ENCODE measurements at regions not wholly inside any gene's neighbourhood (a gene's known extent, or its start where the extent isn't known, plus 50 kb on each side); places are given as distances from the start of the nearest gene placed in this dataset.

DNA sequence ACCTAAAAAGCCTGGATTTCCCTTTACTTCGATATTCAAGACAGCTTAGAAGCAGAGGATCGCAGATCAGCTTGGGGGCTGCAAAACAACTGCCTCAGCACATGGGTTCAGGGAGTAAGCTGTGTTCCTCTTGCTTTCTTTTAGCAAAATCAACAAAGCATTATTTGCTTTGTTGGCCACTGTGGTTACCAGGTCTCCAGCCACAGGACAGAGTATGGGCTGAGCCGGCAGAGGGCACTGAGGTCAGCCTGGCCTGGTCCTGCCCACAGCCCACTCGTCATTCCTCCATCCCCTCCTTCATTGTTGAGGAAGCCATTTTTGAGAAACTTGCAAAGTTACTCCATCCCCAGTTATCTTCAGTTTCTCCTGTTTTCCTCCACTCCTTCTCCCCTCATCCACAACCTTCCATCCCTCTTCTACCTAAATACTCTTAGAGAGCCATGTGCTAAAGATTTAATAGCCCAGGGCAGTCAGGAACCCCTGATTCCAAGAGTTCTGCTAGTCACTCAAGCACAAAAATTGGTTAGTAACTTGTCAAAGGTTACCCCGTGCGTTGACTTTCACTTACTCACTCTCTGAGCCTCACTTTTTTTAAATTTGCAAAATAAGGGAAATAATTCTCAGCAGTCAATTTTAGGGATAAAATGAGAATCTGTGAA, 60.0 kb upstream of the HES1 start:
- Histone ChIP-seq H3K36me3 (no peaks in the 10 kb centered on the region), H3K27me3 (no peaks in the 10 kb centered on the region), H3K4me1 (peaks cover 10% of the 10 kb centered on the region), H3K27ac (no peak overlapping the region), H3K4me3 (no peak overlapping the region), H3K9me3 (no peaks in the 10 kb centered on the region)
- intact Hi-C loops (cut with DNase I), result loop anchor here (10.0 kb wide), 1 partner anchor 59 kb away; the partner anchor contains the start of gene HES1
- TF ChIP-seq, protein P1, sequence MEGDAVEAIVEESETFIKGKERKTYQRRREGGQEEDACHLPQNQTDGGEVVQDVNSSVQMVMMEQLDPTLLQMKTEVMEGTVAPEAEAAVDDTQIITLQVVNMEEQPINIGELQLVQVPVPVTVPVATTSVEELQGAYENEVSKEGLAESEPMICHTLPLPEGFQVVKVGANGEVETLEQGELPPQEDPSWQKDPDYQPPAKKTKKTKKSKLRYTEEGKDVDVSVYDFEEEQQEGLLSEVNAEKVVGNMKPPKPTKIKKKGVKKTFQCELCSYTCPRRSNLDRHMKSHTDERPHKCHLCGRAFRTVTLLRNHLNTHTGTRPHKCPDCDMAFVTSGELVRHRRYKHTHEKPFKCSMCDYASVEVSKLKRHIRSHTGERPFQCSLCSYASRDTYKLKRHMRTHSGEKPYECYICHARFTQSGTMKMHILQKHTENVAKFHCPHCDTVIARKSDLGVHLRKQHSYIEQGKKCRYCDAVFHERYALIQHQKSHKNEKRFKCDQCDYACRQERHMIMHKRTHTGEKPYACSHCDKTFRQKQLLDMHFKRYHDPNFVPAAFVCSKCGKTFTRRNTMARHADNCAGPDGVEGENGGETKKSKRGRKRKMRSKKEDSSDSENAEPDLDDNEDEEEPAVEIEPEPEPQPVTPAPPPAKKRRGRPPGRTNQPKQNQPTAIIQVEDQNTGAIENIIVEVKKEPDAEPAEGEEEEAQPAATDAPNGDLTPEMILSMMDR (IDR thresholded peaks at IDR 0.05), result no peak
- TF ChIP-seq POLR2AphosphoS5 (IDR thresholded peaks at IDR 0.05; ENCODE audit: insufficient read depth in 1 of 2, low read depth in 1 of 2), result no peak
- no peak for TF ChIP-seq POLR2A (IDR thresholded peaks at IDR 0.05)
- no peak for DNase-seq (ENCODE audit: extremely low spot score in 2 of 2)

DNA sequence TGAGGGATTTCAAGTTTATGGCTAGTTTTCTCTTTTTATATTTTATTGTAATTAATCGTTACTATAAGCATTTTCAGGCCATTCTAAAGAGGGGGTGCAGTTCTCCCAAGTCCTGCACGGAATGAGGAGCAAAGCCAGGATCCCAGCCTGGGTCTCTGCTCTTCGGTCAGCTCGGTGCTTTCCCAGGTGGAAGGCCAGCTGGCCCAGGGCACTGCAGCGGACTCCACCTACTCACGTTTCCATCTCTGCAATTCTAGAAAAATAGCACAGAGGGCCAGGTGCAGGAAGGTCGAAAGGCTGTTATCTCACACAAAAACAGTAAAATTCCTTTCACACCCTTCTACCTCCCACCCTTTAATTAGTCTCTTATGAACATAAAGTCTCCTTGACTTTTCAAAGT, 59.5 kb upstream of the HES1 start:
- Histone ChIP-seq H3K9me3 (no peaks in the 10 kb centered on the region), H3K4me3 (no peak overlapping the region), H3K27me3 (no peaks in the 10 kb centered on the region), H3K36me3 (no peaks in the 10 kb centered on the region), H3K4me1 (peaks cover 7% of the 10 kb centered on the region), H3K27ac (no peak overlapping the region)
- intact Hi-C loops (cut with DNase I), result loop anchor here (10.0 kb wide), 1 partner anchor 58 kb away; the partner anchor contains the start of gene HES1
- no peak for DNase-seq (ENCODE audit: extremely low spot score in 2 of 2)
- TF ChIP-seq, protein P1 (IDR thresholded peaks at IDR 0.05), result no peak
- TF ChIP-seq POLR2AphosphoS5 (IDR thresholded peaks at IDR 0.05; ENCODE audit: insufficient read depth in 1 of 2, low read depth in 1 of 2), result no peak
- no peak for TF ChIP-seq POLR2A (IDR thresholded peaks at IDR 0.05)

DNA sequence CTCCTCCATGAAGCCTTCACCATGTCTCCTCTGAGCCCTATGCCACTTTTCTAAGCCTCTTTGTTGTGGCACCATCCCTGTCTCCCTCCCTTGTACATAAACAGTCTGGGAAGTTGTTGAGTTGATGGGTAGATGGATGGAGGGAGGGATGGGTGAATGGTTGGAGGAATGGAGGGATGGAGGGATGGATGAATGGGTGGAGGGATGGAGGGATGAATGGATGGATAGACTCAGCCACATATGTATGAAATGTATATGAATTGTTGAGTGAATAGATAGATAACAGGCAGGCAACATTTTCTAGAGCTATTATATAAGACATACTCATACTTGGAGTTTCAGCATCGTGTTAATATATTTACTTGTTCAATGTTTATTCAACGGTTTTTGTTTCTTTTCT, 58.3 kb upstream of the HES1 start:
- H3K27ac ChIP-seq, result no peak overlapping the region
- TF ChIP-seq POLR2AphosphoS5 (IDR thresholded peaks at IDR 0.05; ENCODE audit: insufficient read depth in 1 of 2, low read depth in 1 of 2) (no peak), POLR2A (IDR thresholded peaks at IDR 0.05) (no peak)
- TF ChIP-seq, protein P1 (IDR thresholded peaks at IDR 0.05), result no peak
- intact Hi-C loops (cut with DNase I), result loop anchor here (10.0 kb wide), 1 partner anchor 57 kb away; the partner anchor contains the start of gene HES1
- no peaks in the 10 kb centered on the region for H3K36me3 ChIP-seq
- H3K4me1 ChIP-seq, result no peaks in the 10 kb centered on the region
- H3K27me3 ChIP-seq, result no peaks in the 10 kb centered on the region
- H3K9me3 ChIP-seq, result no peaks in the 10 kb centered on the region
- no peak for DNase-seq (ENCODE audit: extremely low spot score in 2 of 2)
- H3K4me3 ChIP-seq, result no peak overlapping the region

DNA sequence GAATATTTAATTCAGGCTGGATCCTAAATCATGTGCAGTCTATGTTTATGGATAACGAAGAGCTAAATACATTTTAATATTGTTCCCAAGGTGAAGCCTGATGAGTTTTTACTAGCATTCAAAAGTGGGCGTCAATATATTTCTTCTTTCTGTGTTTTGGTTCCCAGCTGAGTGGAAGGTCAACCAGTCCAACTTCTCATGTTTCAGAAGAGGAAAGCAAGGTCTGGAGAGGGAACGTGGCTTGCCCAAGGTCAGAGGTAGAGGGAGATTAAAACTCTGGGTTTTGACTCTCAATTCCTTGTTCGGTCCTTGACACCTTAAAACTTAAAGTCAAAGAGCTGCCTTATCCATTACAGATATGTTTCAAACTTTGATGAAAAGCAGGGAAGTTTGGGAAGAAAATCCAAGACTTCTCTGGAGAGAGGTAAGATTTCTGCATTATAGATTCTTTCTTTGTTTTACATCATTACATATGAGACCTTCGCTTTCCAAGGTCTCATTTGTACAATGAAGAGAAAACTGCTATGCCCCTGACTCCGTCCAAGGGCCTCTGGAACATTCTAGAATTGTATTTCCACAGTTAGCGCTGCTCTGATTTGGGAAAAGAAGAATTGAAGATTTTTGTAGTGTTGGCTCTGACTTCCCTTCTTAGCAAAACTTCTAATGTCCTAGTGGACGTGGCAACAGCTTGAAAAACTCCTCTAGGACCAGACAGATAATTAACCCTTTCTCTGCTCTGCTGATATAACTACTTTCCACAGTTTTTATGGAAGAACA, 57.7 kb upstream of the HES1 start:
- no peaks in the 10 kb centered on the region for H3K27me3 ChIP-seq
- no peaks in the 10 kb centered on the region for H3K9me3 ChIP-seq
- TF ChIP-seq, protein P1 (IDR thresholded peaks at IDR 0.05), result no peak
- no peak for TF ChIP-seq POLR2A (IDR thresholded peaks at IDR 0.05)
- TF ChIP-seq POLR2AphosphoS5 (IDR thresholded peaks at IDR 0.05; ENCODE audit: insufficient read depth in 1 of 2, low read depth in 1 of 2), result no peak
- no peak overlapping the region for H3K4me3 ChIP-seq
- intact Hi-C loops (cut with DNase I), result loop anchor here (10.0 kb wide), 1 partner anchor 57 kb away; the partner anchor contains the start of gene HES1
- no peak overlapping the region for H3K27ac ChIP-seq
- no peaks in the 10 kb centered on the region for H3K36me3 ChIP-seq
- no peak for DNase-seq (ENCODE audit: extremely low spot score in 2 of 2)
- no peaks in the 10 kb centered on the region for H3K4me1 ChIP-seq
